GM13977 (cell line): ENCODE measurements at regions not wholly inside any gene's neighbourhood (a gene's known extent, or its start where the extent isn't known, plus 50 kb on each side); places are given as distances from the start of the nearest gene placed in this dataset.

Source experiments
- DNase-seq: peaks from one replicate; pipeline ENCODE4 v3.0.0; 2012; ENCODE audit warnings: low spot score
- CTCF ChIP-seq: IDR thresholded peaks from 2 replicates; pipeline ENCODE4 v1.5.1; 2012; ENCODE audit warnings: mild to moderate bottlenecking, control low read depth; ENCODE audit not compliant: insufficient read depth; ENCODE audit errors: extremely low read depth, missing control alignments
- in situ Hi-C: fragments of 300-500 bp; cut with MboI; formaldehyde crosslinking; loops from one replicate; pipeline ENCODE4 v1.12.0; 2022; ENCODE audit warnings: low sequenced_read_pairs, low pct_unique_long_range_greater_than_20kb, mixed read lengths, inconsistent platforms; ENCODE audit not compliant: unreplicated experiment

DNA sequence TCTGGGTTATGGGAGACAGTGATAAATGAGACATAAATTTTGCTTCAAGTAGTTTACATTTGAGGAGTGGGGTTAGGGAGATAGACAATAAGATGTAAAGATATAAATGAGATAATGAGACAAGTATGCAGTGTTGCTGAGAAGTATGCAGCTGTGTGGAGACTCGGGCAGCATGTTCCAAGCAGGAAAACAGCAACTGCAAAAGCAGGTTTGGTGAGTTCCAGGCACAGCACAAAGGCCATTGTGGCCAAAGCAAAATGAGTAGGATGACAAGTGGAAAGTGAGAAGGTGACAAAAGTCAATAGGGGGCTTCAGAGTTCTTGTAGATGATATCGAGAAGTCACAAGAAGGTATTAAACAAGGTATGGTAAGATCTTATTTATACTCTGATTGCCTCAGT lies 259.1 kb upstream of the PEX5L start:
- DNase-seq: no peak
- in situ Hi-C loops: no loop called here
- no peak for TF ChIP-seq CTCF

DNA sequence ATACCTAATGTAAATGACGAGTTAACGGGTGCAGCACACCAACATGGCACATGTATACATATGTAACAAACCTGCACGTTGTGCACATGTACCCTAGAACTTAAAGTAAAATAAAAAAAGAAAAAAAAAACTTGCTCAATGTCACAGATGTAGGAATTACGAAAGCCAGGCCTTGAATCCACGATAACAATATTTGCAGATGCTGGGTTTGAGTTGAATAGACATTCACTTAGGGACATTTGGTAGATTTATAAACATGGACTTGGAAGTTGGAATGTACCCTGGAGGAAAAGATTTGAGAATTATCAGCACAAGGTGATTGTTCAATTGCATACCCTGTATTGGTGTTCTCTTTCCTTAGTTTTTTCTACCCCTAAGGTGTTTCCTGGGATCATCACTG lies 260.2 kb upstream of the PEX5L start:
- TF ChIP-seq CTCF: no peak
- DNase-seq: no peak
- in situ Hi-C loops: no loop called here

- in situ Hi-C loops: no loop called here
- TF ChIP-seq CTCF: no peak
- DNase-seq: no peak
Observed at GRCh38 chr3:180306155-180306554, 269.4 kb upstream of the PEX5L start.

DNA sequence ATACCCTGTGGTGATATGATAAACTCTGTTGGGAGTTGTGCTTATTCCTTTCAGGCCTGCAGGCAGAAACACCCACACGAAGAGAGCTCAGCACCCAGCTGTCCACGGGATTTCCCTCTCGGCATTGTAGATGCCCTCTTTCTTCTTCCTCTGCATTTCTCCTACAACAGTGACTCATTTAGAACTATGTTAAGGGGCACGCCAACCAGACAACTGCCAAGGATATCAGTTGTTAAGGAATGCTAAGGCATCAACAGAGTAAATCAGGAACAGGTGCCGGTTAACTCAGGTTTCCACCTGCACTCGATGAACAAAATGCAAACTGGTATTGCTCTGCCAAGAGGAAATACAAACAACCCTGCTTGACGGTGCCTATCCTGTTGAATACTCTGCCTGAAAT lies 270.0 kb upstream of the PEX5L start:
- no peak for DNase-seq
- TF ChIP-seq CTCF: no peak
- in situ Hi-C loops: no loop called here

- in situ Hi-C loops: no loop called here
- no peak for TF ChIP-seq CTCF
- DNase-seq: no peak
Observed at GRCh38 chr3:180311242-180311641, 274.5 kb upstream of the PEX5L start.

DNA sequence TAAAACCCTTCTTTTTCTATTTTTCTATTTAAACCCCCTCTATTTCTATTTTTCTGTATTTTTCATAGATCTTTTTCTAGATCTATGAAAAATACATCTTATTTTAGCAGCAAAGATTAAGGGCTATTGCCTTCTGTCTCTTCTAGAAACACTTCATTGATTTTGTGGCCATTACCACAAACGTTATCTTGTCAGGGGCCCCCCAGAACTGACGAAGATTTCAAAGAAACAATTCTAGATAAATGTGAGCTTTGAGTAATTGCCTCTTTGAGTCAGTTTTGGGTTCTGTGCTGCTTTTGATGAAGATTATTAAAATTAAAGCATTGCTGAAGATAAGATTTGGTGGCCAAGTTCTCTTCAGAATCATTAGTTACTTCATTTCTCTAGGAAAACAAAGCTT lies 279.6 kb upstream of the PEX5L start:
- peak; percentile 17 for DNase-seq
- TF ChIP-seq CTCF: no peak
- in situ Hi-C loops: no loop called here

DNA sequence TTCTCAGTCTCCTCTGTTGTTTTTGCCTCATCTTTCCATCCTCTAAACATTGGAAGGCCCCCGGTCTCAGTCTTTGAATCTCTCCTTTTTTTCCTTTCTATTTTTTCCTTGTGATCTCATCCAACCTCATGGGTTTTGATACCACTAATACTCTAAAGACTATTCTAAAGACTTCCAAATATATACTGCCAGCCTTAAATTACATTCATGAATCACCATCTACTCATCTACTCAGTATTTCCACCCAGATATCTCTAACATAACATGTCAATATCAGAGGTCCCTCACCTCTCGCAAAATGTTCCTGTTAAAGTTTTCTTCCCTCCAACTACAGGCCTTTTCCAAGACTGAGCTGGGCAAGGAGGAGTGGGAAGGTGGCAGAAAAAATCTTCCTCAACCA lies 282.5 kb upstream of the TTC14 start:
- no peak for DNase-seq
- in situ Hi-C loops: no loop called here
- TF ChIP-seq CTCF: no peak
